HUES48 (cell line): ENCODE measurements at regions not wholly inside any gene's neighbourhood (a gene's known extent, or its start where the extent isn't known, plus 50 kb on each side); places are given as distances from the start of the nearest gene placed in this dataset.
"Not testable (repeated sequence)": the region's sequence is repeated elsewhere in the genome, so short reads cannot be mapped to it uniquely, and the experiment has no call there.

Experiments used
- H3K27ac ChIP-seq: one replicate; pipeline ENCODE4 v1.7.0; 2013; ENCODE audit warnings: low read depth, low read length, inconsistent platforms
- H3K27me3 ChIP-seq: 2 replicates; pipeline ENCODE4 v1.6.1; 2013; ENCODE audit warnings: mild to moderate bottlenecking, low read length; ENCODE audit not compliant: control insufficient read depth, insufficient read depth
- H3K36me3 ChIP-seq: 2 replicates; pipeline ENCODE4 v1.6.1; 2013; ENCODE audit warnings: low read length; ENCODE audit not compliant: control insufficient read depth, insufficient read depth
- H3K4me1 ChIP-seq: 2 replicates; pipeline ENCODE4 v1.6.1; 2013; ENCODE audit warnings: mild to moderate bottlenecking, low read length; ENCODE audit not compliant: control insufficient read depth, insufficient read depth
- H3K4me3 ChIP-seq: 2 replicates; pipeline ENCODE4 v1.5.1; 2013; ENCODE audit warnings: mild to moderate bottlenecking, low read depth, low read length
- H3K9ac ChIP-seq: 2 replicates; pipeline ENCODE4 v1.6.1; 2013; ENCODE audit warnings: mild to moderate bottlenecking, low read depth, low read length, moderate library complexity
- H3K9me3 ChIP-seq: 2 replicates; pipeline ENCODE4 v1.6.1; 2013; ENCODE audit warnings: low read length; ENCODE audit not compliant: control insufficient read depth, insufficient read depth

DNA sequence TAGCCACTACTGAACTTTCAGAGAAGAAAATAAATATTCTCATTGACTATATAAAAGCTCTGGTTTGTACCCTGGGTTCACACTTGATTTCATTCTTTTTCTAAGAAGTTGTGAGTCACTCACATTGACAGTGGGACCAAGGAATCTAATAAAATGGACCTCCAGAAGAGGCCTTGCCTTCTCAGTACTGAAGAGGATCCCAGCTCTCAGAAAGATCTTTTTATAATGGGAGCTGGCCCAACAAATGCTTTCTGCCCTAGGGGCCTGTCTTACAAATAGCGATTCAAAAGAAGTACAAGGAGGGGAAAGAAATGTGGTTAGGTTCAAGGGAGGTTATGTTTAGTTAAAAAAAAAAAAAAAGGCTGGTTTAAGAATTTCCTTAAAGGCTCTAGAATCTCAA, 237.9 kb downstream of the ISL1 start:
- no peaks in the 10 kb centered on the region for H3K9me3 ChIP-seq
- no peak overlapping the region for H3K4me3 ChIP-seq
- H3K27ac ChIP-seq, result no peak overlapping the region
- no peaks in the 10 kb centered on the region for H3K36me3 ChIP-seq
- H3K27me3 ChIP-seq, result no peaks in the 10 kb centered on the region
- no peak overlapping the region for H3K9ac ChIP-seq
- peaks cover 29% of the 10 kb centered on the region for H3K4me1 ChIP-seq

DNA sequence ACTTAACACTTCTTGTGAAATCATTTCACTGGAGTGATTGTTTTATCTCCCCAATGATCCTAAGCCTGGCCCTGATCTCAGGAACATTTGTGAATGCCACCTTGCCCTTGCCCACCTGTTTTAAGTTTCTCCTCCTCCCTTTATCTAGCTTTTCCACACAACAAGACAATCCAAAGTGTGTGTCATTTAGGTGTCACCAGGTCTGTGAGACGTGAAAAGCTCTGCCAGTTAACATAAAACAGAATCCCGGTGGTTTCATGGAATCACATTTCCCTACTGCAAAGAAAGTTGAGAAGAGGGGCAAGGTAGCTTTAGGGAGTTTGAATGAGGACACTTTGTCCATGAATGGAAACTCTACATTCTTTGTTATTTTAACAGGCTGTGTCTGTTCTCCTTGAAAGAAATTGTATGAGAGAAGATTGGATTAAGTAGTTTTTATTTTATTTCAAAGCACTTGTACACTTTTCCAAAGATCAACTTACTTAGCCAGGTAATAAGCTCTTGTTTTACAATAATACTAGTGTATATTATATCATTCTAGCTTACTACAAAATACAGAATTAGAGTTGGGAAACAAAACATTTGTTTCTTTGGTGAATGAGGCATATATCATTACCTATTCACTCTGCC, 239.0 kb downstream of the ISL1 start:
- Histone ChIP-seq H3K27ac (no peak overlapping the region), H3K9me3 (no peaks in the 10 kb centered on the region), H3K4me3 (no peak overlapping the region)

DNA sequence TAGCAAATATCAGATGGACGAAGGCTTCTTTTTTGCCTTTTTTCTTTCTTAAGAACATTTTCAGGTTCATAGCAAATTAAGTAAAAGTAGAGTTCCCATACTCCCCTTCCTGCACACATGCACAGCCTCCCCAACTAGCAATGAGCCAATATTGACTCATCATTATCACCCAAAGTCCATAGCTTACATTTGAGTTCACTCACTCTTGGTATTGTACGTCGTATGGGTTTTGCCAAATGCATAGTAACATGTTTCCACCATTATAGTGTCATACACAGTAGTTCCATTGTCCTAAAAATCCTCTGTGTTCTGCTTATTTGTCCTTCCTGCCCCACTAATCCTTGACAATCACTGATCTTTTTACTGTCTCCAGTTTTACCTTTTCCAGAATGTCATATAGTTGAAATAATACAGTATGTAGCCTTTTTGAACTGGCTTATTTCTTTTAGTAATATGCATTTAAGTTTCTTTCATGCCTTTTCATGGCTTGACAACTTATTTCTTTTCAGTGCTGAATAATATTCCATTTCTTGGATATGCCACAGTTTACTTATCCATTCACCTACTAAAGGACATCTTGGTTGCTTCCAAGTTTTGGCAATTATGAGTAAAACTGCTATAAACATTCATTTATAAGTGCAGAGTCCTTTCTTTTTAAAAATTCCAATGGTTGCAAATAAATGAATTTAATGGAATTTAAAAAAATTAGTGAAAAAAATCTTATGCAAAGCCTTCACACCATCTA, 242.1 kb downstream of the ISL1 start:
- Histone ChIP-seq H3K4me3 (no peak overlapping the region), H3K9me3 (no peaks in the 10 kb centered on the region), H3K9ac (no peak overlapping the region), H3K27ac (no peak overlapping the region), H3K36me3 (no peaks in the 10 kb centered on the region), H3K4me1 (peaks cover 20% of the 10 kb centered on the region), H3K27me3 (no peaks in the 10 kb centered on the region)

More for the DNA sequence above, 239.0 kb downstream of the ISL1 start:
- Histone ChIP-seq H3K9ac (no peak overlapping the region), H3K4me1 (peaks cover 29% of the 10 kb centered on the region), H3K36me3 (no peaks in the 10 kb centered on the region), H3K27me3 (no peaks in the 10 kb centered on the region)

DNA sequence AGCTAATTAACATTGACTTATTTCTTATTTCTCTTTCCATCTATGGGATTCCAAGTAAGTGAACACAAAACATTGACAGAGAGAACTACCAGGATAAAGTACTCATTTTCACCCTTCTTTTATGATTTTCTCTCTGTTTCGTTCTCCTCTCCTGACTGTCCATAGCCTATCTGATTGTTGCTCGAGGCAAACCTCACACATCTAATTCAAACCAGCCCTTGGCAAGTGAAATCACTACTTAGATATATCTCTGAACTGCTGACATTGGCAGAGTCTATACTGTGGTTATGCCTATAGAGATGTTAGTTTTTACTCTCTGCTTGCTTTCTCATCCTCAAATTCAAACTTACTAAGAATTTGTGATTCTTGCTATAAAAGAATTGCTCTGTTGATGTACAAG, 248.8 kb downstream of the ISL1 start:
- Histone ChIP-seq H3K27me3 (no peaks in the 10 kb centered on the region), H3K4me1 (no peaks in the 10 kb centered on the region), H3K4me3 (no peak overlapping the region), H3K36me3 (no peaks in the 10 kb centered on the region), H3K27ac (no peak overlapping the region), H3K9ac (no peak overlapping the region), H3K9me3 (peaks cover 14% of the 10 kb centered on the region)

DNA sequence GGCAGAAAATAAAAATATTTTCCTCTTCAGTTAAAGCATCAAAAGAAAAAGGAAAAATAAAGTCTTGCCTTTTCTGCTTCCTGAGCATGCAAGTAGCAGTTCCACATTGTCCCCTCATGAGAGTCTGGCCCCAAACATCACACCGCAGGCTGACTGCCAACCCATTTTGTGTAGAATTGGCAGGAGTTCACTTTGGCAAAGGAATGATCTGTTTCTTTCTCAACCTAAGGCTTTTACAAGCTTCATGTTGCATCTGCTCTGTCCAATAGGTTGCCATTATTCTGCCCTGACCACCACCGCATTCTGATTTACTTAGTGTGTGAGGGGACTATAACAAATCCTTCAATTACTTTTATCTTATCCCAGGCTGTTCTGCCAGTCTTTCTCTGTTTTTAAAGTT, 249.5 kb downstream of the ISL1 start:
- no peak overlapping the region for H3K9ac ChIP-seq
- H3K4me1 ChIP-seq, result no peaks in the 10 kb centered on the region
- no peaks in the 10 kb centered on the region for H3K27me3 ChIP-seq
- no peak overlapping the region for H3K27ac ChIP-seq
- H3K4me3 ChIP-seq, result no peak overlapping the region
- H3K9me3 ChIP-seq, result peaks cover 20% of the 10 kb centered on the region
- H3K36me3 ChIP-seq, result no peaks in the 10 kb centered on the region

DNA sequence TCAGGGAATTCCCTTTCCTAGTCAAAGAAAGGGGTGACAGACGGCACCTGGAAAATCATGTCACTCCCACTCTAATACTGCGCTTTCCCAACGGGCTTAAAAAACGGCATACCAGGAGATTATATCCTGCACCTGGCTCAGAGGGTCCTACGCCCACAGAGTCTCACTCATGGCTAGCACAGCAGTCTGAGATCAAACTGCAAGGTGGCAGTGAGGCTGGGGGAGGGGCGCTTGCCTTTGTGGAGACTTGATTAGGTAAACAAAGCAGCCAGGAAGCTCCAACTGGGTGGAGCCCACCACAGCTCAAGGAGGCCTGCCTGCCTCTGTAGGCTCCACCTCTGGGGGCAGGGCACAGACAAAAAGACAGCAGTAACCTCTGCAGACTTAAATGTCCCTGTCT, 253.7 kb downstream of the ISL1 start:
- H3K27ac ChIP-seq, H3K4me1 ChIP-seq: not testable (repeated sequence)

DNA sequence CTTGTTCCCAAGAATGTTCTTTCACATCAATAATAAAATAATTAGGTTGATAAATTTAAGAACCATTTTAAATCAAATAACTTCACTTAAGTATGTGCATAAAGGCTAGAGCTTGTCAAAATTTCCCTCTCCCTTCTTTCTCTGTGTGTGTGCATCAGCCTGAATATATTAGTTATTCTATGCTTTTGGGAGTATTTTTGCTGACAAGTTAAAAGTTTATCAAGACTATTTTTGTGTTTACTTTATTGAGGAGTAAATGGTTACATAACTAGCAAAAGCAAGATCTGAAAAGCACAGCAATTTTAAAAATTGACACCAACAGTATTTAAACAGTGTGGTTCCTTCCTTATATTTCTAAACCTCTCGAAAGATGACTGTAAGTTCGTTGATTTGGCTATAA, 261.7 kb downstream of the ISL1 start:
- no peak overlapping the region for H3K27ac ChIP-seq
- H3K36me3 ChIP-seq, result no peaks in the 10 kb centered on the region
- no peaks in the 10 kb centered on the region for H3K4me1 ChIP-seq
- H3K27me3 ChIP-seq, result no peaks in the 10 kb centered on the region
- H3K9me3 ChIP-seq, result no peaks in the 10 kb centered on the region
- no peak overlapping the region for H3K9ac ChIP-seq
- no peak overlapping the region for H3K4me3 ChIP-seq

More for the DNA sequence above, 253.7 kb downstream of the ISL1 start:
- not testable (repeated sequence) for H3K9ac ChIP-seq, H3K4me3 ChIP-seq, H3K27me3 ChIP-seq, H3K36me3 ChIP-seq
- peaks cover 20% of the 10 kb centered on the region for H3K9me3 ChIP-seq

DNA sequence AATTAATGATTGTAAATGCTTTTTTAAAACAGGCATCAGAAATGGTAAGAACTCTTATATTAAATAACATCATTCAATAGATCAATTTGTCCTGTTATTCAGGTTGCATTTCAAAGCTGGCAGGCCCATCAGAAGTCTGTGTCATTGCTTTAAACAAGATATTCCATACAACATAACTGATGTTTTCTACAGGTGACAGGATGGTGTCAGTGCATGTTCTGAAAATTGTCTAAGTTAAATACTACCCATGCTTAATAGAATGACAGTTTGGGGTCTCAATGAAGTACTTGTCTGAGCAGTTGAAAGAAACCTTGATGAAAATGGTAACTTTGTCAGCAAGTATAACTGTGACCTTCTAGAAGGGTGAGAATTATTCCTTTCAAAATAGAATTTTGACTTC, 263.2 kb downstream of the ISL1 start:
- H3K9ac ChIP-seq, result no peak overlapping the region
- no peaks in the 10 kb centered on the region for H3K9me3 ChIP-seq
- no peaks in the 10 kb centered on the region for H3K4me1 ChIP-seq
- H3K27me3 ChIP-seq, result no peaks in the 10 kb centered on the region
- no peak overlapping the region for H3K27ac ChIP-seq
- no peak overlapping the region for H3K4me3 ChIP-seq
- H3K36me3 ChIP-seq, result no peaks in the 10 kb centered on the region

DNA sequence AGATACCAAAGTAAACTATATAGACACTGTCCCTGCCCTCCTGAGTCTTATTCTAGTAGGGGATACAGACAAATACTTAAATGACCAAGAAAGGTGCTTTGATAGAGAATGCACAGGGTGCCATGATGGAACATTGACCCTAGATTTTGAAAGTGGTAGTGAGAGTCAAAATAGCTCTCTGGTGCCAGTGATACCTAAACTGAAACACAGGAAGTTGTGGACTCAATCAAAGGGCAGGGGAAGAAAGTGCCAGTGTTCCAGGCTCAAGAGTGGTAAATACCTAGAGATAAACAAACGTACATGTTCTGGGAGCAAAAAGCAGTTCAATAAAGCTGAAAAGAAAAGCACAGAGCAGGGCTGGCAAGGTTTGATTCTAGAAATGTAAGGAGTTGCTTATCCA, 267.6 kb downstream of the ISL1 start:
- no peaks in the 10 kb centered on the region for H3K27me3 ChIP-seq

DNA sequence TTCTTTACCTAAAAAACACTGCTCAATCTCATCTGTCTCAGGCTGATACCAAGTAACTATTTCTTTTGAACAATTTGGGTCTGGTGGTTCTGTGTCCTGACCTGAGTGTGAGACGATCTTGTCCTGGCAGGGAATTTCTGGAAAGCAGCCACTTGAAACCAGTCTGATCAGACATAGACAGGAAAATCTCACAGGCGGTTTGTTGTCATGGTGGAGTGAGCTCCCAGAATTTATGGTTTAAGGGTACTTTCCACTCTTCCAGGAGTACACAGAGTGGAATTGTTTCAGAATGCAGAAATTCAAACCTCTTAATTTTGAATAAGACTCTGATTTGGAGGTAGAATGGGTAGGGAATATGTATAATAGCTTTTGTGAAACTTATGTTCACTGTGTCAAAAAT, 268.2 kb downstream of the ISL1 start:
- no peaks in the 10 kb centered on the region for H3K27me3 ChIP-seq
- H3K4me3 ChIP-seq, result no peak overlapping the region
- H3K9ac ChIP-seq, result no peak overlapping the region
- no peaks in the 10 kb centered on the region for H3K9me3 ChIP-seq
- H3K4me1 ChIP-seq, result 0 out of 2 replicates have a peak, but pooled peaks cover 3% of the 10 kb centered on the region
- H3K27ac ChIP-seq, result no peak overlapping the region
- no peaks in the 10 kb centered on the region for H3K36me3 ChIP-seq

More for the DNA sequence above, 267.6 kb downstream of the ISL1 start:
- Histone ChIP-seq H3K4me1 (0 out of 2 replicates have a peak, but pooled peaks cover 3% of the 10 kb centered on the region), H3K9ac (no peak overlapping the region), H3K4me3 (no peak overlapping the region), H3K27ac (no peak overlapping the region), H3K36me3 (no peaks in the 10 kb centered on the region), H3K9me3 (no peaks in the 10 kb centered on the region)

DNA sequence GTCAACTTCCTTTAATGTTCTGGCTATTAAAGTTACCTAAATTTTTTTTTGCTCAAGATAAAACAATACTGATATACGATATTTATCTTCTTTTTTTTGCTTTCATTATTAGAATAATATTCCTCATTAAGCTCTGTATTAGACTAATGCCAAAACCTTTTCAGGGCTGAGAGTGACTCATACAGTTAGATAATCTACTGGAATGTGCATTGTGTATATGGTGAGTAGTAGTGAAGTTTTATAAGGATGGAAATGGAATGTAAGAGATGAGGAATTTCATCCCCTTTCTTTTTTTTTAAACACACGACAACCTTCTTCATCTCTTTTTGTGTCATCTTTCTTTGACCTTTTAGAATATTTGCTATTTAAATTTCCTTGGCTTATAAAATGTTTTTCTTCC, 268.6 kb downstream of the ISL1 start:
- Histone ChIP-seq H3K27me3 (no peaks in the 10 kb centered on the region), H3K36me3 (no peaks in the 10 kb centered on the region), H3K9me3 (no peaks in the 10 kb centered on the region), H3K27ac (no peak overlapping the region), H3K9ac (no peak overlapping the region), H3K4me3 (no peak overlapping the region), H3K4me1 (0 out of 2 replicates have a peak, but pooled peaks cover 3% of the 10 kb centered on the region)
